ENCODE measurements at regions not wholly inside any gene's neighbourhood (a gene's known extent, or its start where the extent isn't known, plus 50 kb on each side); places are given as distances from the start of the nearest gene placed in this dataset.

GRCh38 chr19:28889941-28890670, 322.8 kb downstream of the UQCRFS1 start:
- in situ Hi-C loops (cut with MboI; ENCODE audit: low sequenced_read_pairs) = no loop called here

- in situ Hi-C loops (cut with MboI; ENCODE audit: low sequenced_read_pairs) = no loop called here
Observed at GRCh38 chr19:28887920-28888618, 324.9 kb downstream of the UQCRFS1 start.

- in situ Hi-C loops (cut with MboI; ENCODE audit: low sequenced_read_pairs) = no loop called here
Observed at GRCh38 chr19:28886708-28887107, 326.2 kb downstream of the UQCRFS1 start.

- in situ Hi-C loops (cut with MboI; ENCODE audit: low sequenced_read_pairs) = no loop called here
Observed at GRCh38 chr19:28885965-28886364, 327.0 kb downstream of the UQCRFS1 start.

GRCh38 chr19:28884786-28885476, 328.0 kb downstream of the UQCRFS1 start:
- in situ Hi-C loops (cut with MboI; ENCODE audit: low sequenced_read_pairs) = no loop called here

- in situ Hi-C loops (cut with MboI; ENCODE audit: low sequenced_read_pairs) = no loop called here
Observed at GRCh38 chr19:28883241-28883693, 329.7 kb downstream of the UQCRFS1 start.

- in situ Hi-C loops (cut with MboI; ENCODE audit: low sequenced_read_pairs) = no loop called here
Observed at GRCh38 chr19:28882818-28883217, 330.1 kb downstream of the UQCRFS1 start.

- in situ Hi-C loops (cut with MboI; ENCODE audit: low sequenced_read_pairs) = no loop called here
Observed at GRCh38 chr19:28881616-28882015, 331.3 kb downstream of the UQCRFS1 start.

GRCh38 chr19:28880735-28881401, 332.1 kb downstream of the UQCRFS1 start:
- in situ Hi-C loops (cut with MboI; ENCODE audit: low sequenced_read_pairs) = no loop called here

GRCh38 chr19:28878862-28879566, 333.9 kb downstream of the UQCRFS1 start:
- in situ Hi-C loops (cut with MboI; ENCODE audit: low sequenced_read_pairs) = no loop called here

- in situ Hi-C loops (cut with MboI; ENCODE audit: low sequenced_read_pairs) = no loop called here
Observed at GRCh38 chr19:28876609-28877123, 336.3 kb downstream of the UQCRFS1 start.

GRCh38 chr19:28874742-28875141, 338.2 kb downstream of the UQCRFS1 start:
- in situ Hi-C loops (cut with MboI; ENCODE audit: low sequenced_read_pairs) = no loop called here

GRCh38 chr19:28873301-28873700, 339.6 kb downstream of the UQCRFS1 start:
- in situ Hi-C loops (cut with MboI; ENCODE audit: low sequenced_read_pairs) = no loop called here

- in situ Hi-C loops (cut with MboI; ENCODE audit: low sequenced_read_pairs) = no loop called here
Observed at GRCh38 chr19:28871099-28871725, 341.7 kb downstream of the UQCRFS1 start.

GRCh38 chr19:28869459-28869858, 343.5 kb downstream of the UQCRFS1 start:
- in situ Hi-C loops (cut with MboI; ENCODE audit: low sequenced_read_pairs) = no loop called here

GRCh38 chr19:28868836-28869235, 344.1 kb downstream of the UQCRFS1 start:
- in situ Hi-C loops (cut with MboI; ENCODE audit: low sequenced_read_pairs) = no loop called here

GRCh38 chr19:28867978-28868377, 345.0 kb downstream of the UQCRFS1 start:
- in situ Hi-C loops (cut with MboI; ENCODE audit: low sequenced_read_pairs) = no loop called here

- in situ Hi-C loops (cut with MboI; ENCODE audit: low sequenced_read_pairs) = no loop called here
Observed at GRCh38 chr19:28864577-28865042, 348.3 kb downstream of the UQCRFS1 start.

GRCh38 chr19:28864024-28864503, 348.9 kb downstream of the UQCRFS1 start:
- in situ Hi-C loops (cut with MboI; ENCODE audit: low sequenced_read_pairs) = no loop called here

- in situ Hi-C loops (cut with MboI; ENCODE audit: low sequenced_read_pairs) = no loop called here
Observed at GRCh38 chr19:28862238-28862637, 350.7 kb downstream of the UQCRFS1 start.

Measured in HL-60/S4 treated with phorbol 12-myristate 13-acetate at 8.2 ng/mL for 4 days and 3 days (cell line).